ENCODE measurements at regions not wholly inside any gene's neighbourhood (a gene's known extent, or its start where the extent isn't known, plus 50 kb on each side); places are given as distances from the start of the nearest gene placed in this dataset.

DNA sequence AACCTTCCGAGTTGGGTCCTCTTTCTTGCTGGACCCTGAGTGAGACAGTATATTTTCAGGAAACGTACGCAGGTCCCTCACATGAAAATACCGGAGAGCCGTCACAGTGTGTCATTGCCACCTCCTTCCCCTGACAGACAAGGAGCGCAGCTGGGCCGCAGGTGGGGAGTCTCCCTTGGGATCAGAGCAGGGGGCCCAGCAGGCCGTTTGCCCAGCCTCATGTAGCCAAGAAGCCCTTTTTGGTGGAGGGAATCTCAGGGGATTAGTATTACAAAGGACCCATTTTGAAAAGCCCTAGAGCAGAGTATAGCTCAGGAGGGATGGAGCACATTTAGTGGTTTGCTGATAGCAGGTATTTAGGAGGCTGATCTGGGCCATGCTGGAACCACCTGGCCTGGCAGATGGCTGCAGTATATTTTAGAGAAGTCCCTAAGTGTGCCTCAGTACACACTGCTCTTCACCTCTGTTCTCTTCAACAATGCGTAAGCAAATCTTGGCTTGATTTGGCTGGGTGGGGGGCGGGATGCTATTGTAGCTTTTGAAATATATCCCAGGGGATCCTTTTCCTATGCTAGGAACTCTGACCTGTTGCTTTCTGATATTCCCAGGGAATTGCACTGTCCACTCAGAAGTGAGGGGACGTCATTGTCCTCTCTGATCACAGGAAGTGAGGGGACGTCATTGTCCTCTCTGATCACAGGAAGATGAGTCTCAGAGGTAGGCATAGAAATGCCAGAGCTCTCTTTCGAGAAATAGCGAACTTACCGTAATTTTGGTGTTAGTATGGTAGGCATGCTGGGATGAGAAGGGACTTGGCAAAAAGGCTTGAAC lies 171.9 kb downstream of the HRH4 start:
- TF ChIP-seq, protein P1, sequence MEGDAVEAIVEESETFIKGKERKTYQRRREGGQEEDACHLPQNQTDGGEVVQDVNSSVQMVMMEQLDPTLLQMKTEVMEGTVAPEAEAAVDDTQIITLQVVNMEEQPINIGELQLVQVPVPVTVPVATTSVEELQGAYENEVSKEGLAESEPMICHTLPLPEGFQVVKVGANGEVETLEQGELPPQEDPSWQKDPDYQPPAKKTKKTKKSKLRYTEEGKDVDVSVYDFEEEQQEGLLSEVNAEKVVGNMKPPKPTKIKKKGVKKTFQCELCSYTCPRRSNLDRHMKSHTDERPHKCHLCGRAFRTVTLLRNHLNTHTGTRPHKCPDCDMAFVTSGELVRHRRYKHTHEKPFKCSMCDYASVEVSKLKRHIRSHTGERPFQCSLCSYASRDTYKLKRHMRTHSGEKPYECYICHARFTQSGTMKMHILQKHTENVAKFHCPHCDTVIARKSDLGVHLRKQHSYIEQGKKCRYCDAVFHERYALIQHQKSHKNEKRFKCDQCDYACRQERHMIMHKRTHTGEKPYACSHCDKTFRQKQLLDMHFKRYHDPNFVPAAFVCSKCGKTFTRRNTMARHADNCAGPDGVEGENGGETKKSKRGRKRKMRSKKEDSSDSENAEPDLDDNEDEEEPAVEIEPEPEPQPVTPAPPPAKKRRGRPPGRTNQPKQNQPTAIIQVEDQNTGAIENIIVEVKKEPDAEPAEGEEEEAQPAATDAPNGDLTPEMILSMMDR (conservative IDR thresholded peaks at IDR 0.05) = no peak
- no peak for TF ChIP-seq ZFX (IDR thresholded peaks at IDR 0.05)
